Right kidney (tissue), 1 donor: ENCODE measurements at regions not wholly inside any gene's neighbourhood (a gene's known extent, or its start where the extent isn't known, plus 50 kb on each side); places are given as distances from the start of the nearest gene placed in this dataset.
"Not testable (repeated sequence)": the region's sequence is repeated elsewhere in the genome, so short reads cannot be mapped to it uniquely, and the experiment has no call there.

Source experiments
- DNase-seq: peaks from one replicate; pipeline ENCODE4 v3.0.0-alpha.2; 2016

GRCh38 chr9:2354856-2355696 lies 266.5 kb upstream of the VLDLR start:
- no peak for DNase-seq

- no peak for DNase-seq
Measured at GRCh38 chr9:2355697-2355983, 265.9 kb upstream of the VLDLR start.

- no peak for DNase-seq
Measured at GRCh38 chr9:2356041-2356790, 265.4 kb upstream of the VLDLR start.

GRCh38 chr9:2359891-2360471 lies 261.6 kb upstream of the VLDLR start:
- no peak for DNase-seq

DNA sequence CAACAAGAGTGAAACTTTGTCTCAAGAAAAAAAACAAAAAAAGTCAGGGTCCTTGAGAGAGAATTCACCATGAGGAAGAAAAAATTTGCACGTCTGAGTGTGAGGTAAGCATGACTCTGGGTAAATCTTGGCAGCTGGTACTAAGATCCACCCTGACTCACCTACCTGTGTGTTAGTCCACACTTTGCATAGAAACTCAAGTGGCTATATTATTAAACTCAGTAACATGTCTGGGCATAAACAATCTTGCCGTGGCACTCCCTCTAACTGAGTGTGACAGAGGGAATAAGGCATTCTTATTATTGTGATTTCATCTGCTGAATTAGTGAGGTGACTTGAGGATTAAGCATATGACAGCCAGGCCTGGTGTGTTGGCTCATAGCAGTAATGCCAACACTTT lies 259.4 kb upstream of the VLDLR start:
- no peak for DNase-seq

- no peak for DNase-seq
Measured at GRCh38 chr9:2363138-2363745, 258.3 kb upstream of the VLDLR start.

GRCh38 chr9:2363781-2364180 lies 257.8 kb upstream of the VLDLR start:
- DNase-seq, result no peak

- DNase-seq, result no peak
Measured at GRCh38 chr9:2367970-2368369, 253.6 kb upstream of the VLDLR start.

DNA sequence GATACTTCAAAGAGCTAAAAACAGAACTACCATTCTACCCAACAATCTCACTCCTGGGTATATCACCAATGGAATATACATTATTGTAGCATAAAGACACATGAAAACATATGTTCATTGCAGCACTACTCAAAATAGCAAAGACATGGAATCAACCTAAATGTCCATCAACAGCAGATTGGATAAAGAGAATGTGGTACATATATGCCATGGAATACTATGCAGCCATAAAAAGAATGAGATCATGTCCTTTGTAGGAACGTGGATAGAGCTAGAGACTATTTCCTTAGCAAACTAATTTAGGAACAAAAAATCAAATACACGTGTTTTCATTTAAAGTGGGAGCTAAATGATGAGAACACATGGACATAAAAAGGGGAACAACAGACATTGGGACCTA lies 247.9 kb upstream of the VLDLR start:
- DNase-seq, result no peak

DNA sequence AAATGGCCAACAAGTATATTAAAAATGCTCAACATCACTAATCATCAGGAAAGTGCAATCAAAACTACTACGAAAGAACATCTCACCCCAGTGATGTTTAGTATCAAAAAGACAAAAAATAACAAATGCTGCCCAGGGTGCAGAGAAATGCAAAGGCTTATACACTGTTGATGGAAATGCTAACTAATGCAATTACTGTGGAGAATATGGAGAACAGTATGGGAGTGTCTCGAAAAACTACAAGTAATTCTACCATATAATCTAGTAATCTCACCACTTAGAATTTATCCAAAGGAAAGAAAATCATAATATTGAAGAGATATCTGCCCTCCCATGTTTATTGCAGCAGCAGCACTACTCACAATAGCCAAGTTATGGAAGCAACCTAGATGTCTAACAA lies 246.5 kb upstream of the VLDLR start:
- DNase-seq, result no peak

DNA sequence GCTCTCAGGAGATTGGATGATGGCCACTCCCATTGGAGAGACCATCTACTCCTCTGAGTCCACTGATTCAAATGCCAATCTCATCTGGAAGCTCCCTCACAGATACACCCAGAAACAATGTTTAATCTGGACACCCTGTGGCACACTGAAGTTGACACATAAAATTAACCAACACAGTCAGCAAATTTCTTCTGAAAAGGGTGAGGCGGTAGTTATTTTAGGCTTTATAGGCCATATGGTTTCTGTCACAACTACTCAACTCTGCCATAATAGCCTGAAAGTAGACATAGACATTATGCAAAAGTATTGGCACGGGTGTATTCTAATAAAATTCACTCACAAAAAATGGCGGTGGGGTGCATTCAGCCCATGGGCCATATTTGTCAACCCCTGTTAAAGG lies 244.5 kb upstream of the VLDLR start:
- DNase-seq, result no peak

GRCh38 chr9:2377834-2378233 lies 243.8 kb upstream of the VLDLR start:
- no peak for DNase-seq

DNA sequence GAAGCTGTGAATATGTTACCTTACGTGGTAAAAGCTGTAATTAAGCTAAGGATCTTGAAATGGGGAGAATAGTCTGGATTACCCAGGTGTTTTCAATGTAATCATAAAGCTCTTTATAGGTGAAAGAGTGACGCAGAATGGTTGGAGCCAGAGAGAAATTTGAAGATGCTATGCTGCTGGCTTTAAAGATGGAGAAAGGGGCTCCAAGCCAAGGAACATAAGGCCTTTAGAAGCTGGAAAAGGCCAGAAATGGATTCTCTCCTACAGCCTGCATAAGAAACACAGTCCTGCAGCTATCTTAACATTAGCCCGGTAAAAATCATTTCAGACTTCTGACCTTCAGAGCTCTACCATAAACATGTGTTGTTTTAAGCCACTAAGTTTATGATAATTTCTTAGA lies 243.3 kb upstream of the VLDLR start:
- DNase-seq, result no peak

DNA sequence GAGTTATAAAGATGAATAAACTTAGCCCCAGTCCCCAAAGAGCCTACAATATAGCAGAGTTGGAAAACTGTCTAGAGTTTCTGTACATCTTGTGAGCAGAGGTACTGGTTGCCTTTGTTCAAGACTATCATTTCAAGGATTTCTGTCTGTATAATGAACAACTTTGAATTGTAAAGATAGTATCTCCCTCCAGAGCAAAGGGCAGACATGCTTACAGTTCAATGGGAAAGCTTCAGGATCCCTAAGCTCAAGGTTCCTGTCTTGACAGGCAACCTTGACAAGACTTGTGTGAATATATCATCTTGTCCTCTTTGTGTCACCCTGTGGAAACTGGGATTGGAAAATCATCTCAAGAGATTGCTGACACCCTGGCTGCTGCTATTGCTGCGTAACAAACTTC lies 242.8 kb upstream of the VLDLR start:
- DNase-seq, result no peak

DNA sequence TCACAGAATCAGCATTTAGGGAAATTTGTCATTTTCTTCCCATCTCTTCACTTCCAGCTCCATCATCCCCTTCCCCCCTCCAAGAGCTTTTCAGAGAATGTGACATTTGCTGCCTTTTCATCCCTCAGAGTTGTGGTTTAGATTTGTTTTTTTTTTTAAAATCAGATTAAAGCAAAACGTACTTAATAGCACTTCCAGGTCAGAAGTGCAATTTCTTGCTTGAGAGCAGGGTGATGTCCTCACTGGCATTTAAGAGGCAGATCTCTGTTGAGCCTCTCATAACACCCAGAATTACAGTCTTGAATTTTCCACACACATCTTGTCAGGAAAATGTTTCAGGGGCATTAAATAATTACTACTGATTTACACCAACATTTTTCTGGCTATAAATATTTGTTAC lies 236.8 kb upstream of the VLDLR start:
- DNase-seq, result no peak

DNA sequence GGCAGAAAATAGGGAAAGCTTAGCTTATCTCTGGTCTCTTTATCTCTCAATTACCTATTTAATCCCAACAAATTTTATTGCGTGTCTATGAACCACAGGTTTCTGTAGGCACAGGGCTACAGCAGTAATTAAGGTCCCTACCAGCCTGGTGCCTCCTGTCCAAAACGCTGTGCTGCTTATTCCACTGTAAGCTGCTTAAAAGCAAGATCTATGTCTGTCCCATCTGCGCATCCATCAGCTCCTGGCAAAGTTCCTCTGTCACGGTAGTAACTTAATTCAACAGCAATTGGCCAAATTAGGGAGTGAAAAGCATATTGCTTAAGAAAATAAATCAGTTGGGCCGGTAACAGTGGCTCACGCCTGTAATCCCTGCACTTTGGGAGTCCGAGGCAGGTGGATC lies 235.8 kb upstream of the VLDLR start:
- no peak for DNase-seq

- DNase-seq, result no peak
Measured at GRCh38 chr9:2386566-2386965, 235.0 kb upstream of the VLDLR start.

- DNase-seq, result no peak
Measured at GRCh38 chr9:2387166-2387565, 234.4 kb upstream of the VLDLR start.

DNA sequence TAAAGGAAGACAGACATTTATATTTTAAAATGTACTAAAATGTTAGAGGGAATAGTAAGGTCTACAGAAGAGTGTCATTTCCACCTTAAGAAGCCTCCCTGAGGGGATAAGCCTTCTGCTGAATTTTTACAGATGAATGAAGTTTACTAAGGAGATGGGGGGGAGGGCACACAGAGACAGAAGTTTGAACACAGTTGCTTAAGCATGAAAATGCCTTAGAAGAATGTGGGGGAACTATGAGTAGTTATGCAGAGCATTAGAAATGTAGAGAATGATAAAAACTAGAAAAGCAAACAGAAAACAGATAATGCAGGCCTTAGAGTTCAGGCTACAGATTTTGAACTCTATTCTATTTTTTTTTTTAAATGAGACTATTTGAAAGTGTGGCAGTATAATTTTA lies 232.2 kb upstream of the VLDLR start:
- DNase-seq, result no peak

- no peak for DNase-seq
Measured at GRCh38 chr9:2390028-2390427, 231.6 kb upstream of the VLDLR start.

GRCh38 chr9:2391509-2392132 lies 230.0 kb upstream of the VLDLR start:
- DNase-seq, result not testable (repeated sequence)

DNA sequence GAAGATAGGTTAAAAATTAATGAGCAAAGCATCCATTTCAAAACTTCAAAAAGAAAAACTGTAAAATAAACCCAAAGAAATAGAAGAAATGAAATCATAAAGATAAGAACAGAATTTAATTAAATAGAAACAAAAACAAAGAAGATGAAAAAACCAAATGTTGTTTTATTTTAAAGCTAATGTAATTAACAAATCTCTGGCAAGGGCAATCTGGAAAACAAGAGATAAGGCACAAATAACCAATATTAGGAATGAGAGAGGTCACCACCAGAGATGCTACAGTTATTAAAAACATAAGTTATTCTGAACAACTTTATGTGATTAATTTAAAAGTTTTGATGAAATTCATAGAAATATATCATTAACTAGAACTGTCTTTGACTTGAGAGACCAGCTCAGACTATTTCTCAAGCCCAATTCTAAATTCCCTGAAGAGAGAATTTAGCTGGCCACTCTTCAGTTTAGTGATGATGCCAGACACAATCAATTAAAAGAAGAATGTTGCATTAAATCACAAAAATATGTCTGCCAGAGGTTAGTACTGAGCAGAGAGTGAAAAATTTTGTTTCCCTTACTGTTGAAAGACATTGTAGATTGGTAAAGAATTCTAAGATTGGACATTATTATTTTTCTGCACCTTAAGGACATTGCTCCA lies 227.4 kb upstream of the VLDLR start:
- not testable (repeated sequence) for DNase-seq
